ENCODE measurements at regions not wholly inside any gene's neighbourhood (a gene's known extent, or its start where the extent isn't known, plus 50 kb on each side); places are given as distances from the start of the nearest gene placed in this dataset.

GRCh38 chr5:143761663-143762062 lies 50.3 kb upstream of the HMHB1 start:
- no peak overlapping the region for H3K4me3 ChIP-seq (replicated peaks in 1 of 3; ENCODE audit: low read depth in 2 of 3, low read length in 3 of 3)
- H3K4me2 ChIP-seq (replicated peaks; ENCODE audit: extremely low read depth, low read length, poor library complexity, severe bottlenecking): no peak overlapping the region
- no peaks in the 10 kb centered on the region for H3K9me3 ChIP-seq (replicated peaks in 1 of 2; ENCODE audit: control insufficient read depth in 1 of 2, insufficient read depth in 1 of 2, low read length in 2 of 2)
- no peaks in the 10 kb centered on the region for H3K27me3 ChIP-seq (ENCODE audit: control insufficient read depth in 2 of 2, insufficient read depth in 2 of 2, low read length in 2 of 2)
- no peaks in the 10 kb centered on the region for H3K4me1 ChIP-seq (ENCODE audit: control insufficient read depth in 1 of 2, insufficient read depth in 2 of 2, low read length in 2 of 2)
- TF ChIP-seq CTCF (IDR thresholded peaks at IDR 0.05): no peak
- no peaks in the 10 kb centered on the region for H3K36me3 Mint-ChIP-seq
- H3K4me3 Mint-ChIP-seq: no peak overlapping the region
- no peaks in the 10 kb centered on the region for H3K36me3 ChIP-seq (replicated peaks in 1 of 2; ENCODE audit: control insufficient read depth in 1 of 2, insufficient read depth in 2 of 2, low read length in 2 of 2)
- no peak overlapping the region for H3K27ac Mint-ChIP-seq
- H3K9ac ChIP-seq (ENCODE audit: insufficient read depth, low read length, poor library complexity, severe bottlenecking): no peak overlapping the region
- H3K79me2 ChIP-seq (ENCODE audit: insufficient read depth, low read length): no peaks in the 10 kb centered on the region
- no peak overlapping the region for H3K27ac ChIP-seq (ENCODE audit: low read depth in 1 of 2, low read length in 2 of 2)
- peaks cover 0 to 2% (median 2%) of the 10 kb centered on the region in 3 donors for H3K27me3 Mint-ChIP-seq (ENCODE audit: low read depth in 3 of 3)
- no peaks in the 10 kb centered on the region for H4K20me1 ChIP-seq (ENCODE audit: insufficient read depth, low read length)
- no peaks in the 10 kb centered on the region for H3K4me1 Mint-ChIP-seq
- 89% methylated on average over 3 of the region's 3 CpGs for WGBS (ENCODE audit: insufficient coverage)
- no peak overlapping the region for H2AFZ ChIP-seq (ENCODE audit: insufficient read depth, low read depth, low read length, poor library complexity, severe bottlenecking)
- intact Hi-C loops (cut with micrococcal nuclease): no loop called here
- DNase-seq: no peak
- H3K9me3 Mint-ChIP-seq: peaks cover 0 to 6% (median 2%) of the 10 kb centered on the region in 7 donors

DNA sequence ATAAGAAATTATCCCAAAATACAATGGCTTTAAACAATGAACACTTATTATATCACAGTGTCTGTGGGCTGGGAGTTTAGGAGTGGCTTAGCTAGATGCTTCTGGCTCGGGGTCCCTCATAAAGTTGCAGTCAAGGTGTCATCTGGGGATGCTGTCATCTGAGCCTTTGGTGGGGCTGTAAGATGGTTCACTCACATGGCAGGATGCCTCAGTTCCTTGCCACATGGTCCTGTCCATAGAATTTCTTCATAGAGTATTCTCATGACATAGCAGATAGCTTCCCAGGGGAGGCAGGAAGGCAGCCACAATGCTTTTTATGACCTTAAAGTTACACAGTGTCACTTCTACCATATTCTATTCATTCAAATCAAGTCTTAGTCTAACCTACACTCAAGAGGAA lies 51.2 kb upstream of the HMHB1 start:
- H3K9me3 ChIP-seq (replicated peaks in 1 of 2; ENCODE audit: control insufficient read depth in 1 of 2, insufficient read depth in 1 of 2, low read length in 2 of 2): no peaks in the 10 kb centered on the region
- no peak overlapping the region for H3K27ac ChIP-seq (ENCODE audit: low read depth in 1 of 2, low read length in 2 of 2)
- no peak overlapping the region for H3K4me2 ChIP-seq (replicated peaks; ENCODE audit: extremely low read depth, low read length, poor library complexity, severe bottlenecking)
- no peak overlapping the region for H3K9ac ChIP-seq (ENCODE audit: insufficient read depth, low read length, poor library complexity, severe bottlenecking)
- no peaks in the 10 kb centered on the region for H3K4me1 Mint-ChIP-seq
- no peak overlapping the region for H2AFZ ChIP-seq (ENCODE audit: insufficient read depth, low read depth, low read length, poor library complexity, severe bottlenecking)
- no peaks in the 10 kb centered on the region for H4K20me1 ChIP-seq (ENCODE audit: insufficient read depth, low read length)
- peaks cover 0 to 2% (median 2%) of the 10 kb centered on the region in 3 donors for H3K27me3 Mint-ChIP-seq (ENCODE audit: low read depth in 3 of 3)
- no peaks in the 10 kb centered on the region for H3K27me3 ChIP-seq (ENCODE audit: control insufficient read depth in 2 of 2, insufficient read depth in 2 of 2, low read length in 2 of 2)
- no peaks in the 10 kb centered on the region for H3K4me1 ChIP-seq (ENCODE audit: control insufficient read depth in 1 of 2, insufficient read depth in 2 of 2, low read length in 2 of 2)
- no CpG with 5 or more reads among the region's 1 CpG for WGBS (ENCODE audit: insufficient coverage)
- no peak overlapping the region for H3K4me3 ChIP-seq (replicated peaks in 1 of 3; ENCODE audit: low read depth in 2 of 3, low read length in 3 of 3)
- peaks cover 0 to 6% (median 2%) of the 10 kb centered on the region in 7 donors for H3K9me3 Mint-ChIP-seq
- H3K79me2 ChIP-seq (ENCODE audit: insufficient read depth, low read length): no peaks in the 10 kb centered on the region
- no peaks in the 10 kb centered on the region for H3K36me3 ChIP-seq (replicated peaks in 1 of 2; ENCODE audit: control insufficient read depth in 1 of 2, insufficient read depth in 2 of 2, low read length in 2 of 2)
- no peaks in the 10 kb centered on the region for H3K36me3 Mint-ChIP-seq
- intact Hi-C loops (cut with micrococcal nuclease): no loop called here
- H3K27ac Mint-ChIP-seq: no peak overlapping the region
- H3K4me3 Mint-ChIP-seq: no peak overlapping the region
- no peak for DNase-seq
- no peak for TF ChIP-seq CTCF (IDR thresholded peaks at IDR 0.05)
